Stimulated activated CD8-positive, alpha-beta memory T cell treated with anti-CD3 and anti-CD28 coated beads, Interleukin-2, amount 100 ng/mL, for 48 hours (primary cell): ENCODE measurements at regions not wholly inside any gene's neighbourhood (a gene's known extent, or its start where the extent isn't known, plus 50 kb on each side); places are given as distances from the start of the nearest gene placed in this dataset.
"Not testable (repeated sequence)": the region's sequence is repeated elsewhere in the genome, so short reads cannot be mapped to it uniquely, and the experiment has no call there.

Source experiments
- DNase-seq, 2 donors: peaks; one replicate each; pipeline ENCODE4 v3.0.0-alpha.2; 2020; ENCODE audit warnings: low read depth in 2 of 2

DNA sequence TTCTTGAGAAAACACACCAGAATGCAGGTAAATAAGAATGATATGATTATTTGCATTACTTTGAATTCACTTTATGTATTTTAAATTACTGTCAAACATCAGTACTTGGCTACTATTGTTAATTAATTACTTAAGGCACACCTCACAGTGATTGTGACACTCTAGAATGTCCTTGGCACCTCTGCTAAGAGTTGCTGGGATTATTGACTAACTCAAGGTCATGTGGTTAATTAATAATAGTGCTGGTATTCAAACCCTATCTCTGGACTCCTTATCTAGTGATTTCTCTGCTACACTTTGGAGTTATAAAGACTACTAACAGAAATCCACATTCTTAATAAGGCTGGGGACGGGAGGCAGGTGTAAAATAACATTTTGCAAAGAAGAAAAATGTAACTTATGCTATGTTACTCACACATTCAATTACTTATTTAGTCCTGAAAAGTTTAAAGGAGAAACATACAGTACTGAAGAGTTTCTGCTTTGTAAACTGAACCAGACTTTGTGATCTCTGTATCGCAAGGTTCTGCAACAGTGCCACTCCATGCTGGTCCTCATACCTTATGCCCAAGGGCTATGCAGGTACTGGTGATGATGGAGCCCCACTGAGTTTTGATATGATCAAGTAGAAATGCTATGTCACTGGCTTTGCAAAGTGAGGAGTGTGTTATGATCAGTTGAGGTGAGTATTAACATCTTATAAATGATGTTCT lies 242.7 kb downstream of the MID1IP1 start:
- no peak for DNase-seq

- no peak for DNase-seq
These were observed 245.9 kb downstream of the MID1IP1 start for GRCh38 chrX:39047174-39047573.

DNA sequence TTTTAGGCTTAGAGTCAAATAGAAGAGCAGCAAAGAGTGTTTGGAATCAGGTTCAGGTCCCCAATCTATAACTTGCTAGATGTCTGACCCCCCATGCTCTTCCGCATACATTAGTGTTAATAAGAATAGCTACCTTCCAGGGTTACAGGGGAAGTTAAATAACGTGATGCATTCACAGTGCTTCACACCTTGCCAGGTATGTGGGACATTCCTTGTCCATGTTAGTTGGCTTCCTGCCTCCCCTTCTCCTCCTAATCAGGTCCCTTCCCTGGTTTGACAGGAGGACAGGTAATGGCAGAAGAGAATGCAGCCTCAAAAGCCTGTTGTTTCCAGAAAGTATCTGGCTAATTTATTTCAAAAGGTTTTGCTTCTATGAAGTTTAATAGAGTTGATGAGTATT lies 248.7 kb downstream of the MID1IP1 start:
- DNase-seq = no peak

- no peak for DNase-seq
These were observed 249.2 kb downstream of the MID1IP1 start for GRCh38 chrX:39050427-39050826.

GRCh38 chrX:39052751-39053150 lies 251.5 kb downstream of the MID1IP1 start:
- no peak for DNase-seq

DNA sequence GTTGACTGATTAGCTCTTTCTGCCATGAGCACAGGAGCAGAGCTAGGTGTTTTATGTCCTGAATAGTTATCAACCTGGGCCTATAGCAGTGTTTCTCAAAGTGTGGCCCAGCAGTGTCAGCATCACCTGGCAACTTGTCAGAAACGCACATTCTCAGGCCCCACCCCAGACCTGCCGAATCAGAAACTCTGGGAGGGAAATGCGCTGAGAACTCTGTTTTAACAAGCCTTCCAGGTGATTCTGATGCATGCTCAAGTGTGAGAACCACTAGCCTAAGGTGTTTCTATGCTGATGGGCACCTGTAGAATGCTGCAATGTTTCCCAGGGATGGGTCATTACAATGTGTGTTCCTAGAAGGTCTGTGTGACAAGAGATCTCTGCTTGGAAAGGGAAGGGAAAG lies 257.5 kb downstream of the MID1IP1 start:
- DNase-seq = no peak

- no peak for DNase-seq
These were observed 258.6 kb downstream of the MID1IP1 start for GRCh38 chrX:39059866-39060265.

GRCh38 chrX:39063037-39063436 lies 261.8 kb downstream of the MID1IP1 start:
- no peak for DNase-seq

DNA sequence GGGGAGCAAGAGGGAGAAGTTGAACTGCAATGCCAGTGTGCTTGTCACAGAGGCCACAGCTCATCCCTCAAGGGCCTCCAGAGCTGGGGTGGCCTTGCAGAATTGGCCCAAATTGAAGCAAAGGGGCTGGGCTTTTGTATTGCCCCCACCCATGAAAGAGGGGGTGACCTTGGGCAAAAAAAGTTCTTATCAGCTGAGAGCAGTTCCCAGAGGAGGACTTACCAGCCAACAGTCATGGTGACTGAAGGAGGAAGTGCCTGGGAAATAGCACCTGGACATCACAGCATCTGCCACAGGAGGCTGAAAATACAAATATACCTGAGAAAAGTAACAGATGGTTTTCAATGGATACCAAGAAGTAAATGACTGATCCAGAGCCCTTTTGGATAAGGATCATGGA lies 262.4 kb downstream of the MID1IP1 start:
- no peak for DNase-seq

DNA sequence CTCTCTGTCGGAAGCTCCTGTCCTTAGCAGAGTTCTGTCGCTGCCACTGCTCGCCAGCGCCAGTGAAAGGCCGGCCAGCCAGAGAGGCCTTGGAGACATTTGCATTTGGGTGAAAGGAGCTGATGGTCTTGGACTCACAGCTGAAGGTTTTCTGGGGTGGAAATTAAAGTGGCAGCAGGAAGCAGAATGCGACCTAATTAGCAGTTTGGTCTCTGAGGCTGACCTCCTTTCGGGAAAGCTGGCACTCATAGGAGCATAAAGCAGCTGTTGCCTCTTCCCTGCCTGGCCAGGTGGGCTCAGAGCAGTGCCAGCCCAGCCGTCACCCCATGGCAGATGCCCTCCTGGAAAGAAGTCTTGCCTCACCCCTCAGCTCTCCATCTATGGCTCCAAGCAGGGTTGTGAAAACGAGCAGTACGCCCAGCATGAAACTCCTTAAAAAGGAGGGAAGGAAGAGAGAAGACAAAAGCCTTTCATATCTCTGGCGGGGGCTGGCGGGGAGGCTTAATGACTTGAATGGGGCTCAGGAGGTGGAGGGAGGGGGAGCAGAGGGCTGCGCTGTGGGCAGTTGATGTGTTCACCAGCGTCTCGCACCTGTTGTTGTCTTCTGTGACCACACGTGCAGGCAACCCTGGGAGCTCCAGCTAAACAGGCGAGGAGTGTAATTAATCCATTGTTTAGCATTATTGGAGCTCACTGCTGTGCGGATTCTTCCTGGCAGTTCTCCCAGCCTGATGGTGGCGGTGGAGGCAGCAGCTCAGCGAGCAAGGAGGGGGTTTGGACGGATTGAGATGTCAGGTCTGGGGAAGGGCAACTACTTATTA lies 264.0 kb downstream of the MID1IP1 start:
- DNase-seq = no peak

- no peak for DNase-seq
These were observed 266.6 kb downstream of the MID1IP1 start for GRCh38 chrX:39067866-39068265.

GRCh38 chrX:39068634-39069033 lies 267.4 kb downstream of the MID1IP1 start:
- not testable (repeated sequence) for DNase-seq

GRCh38 chrX:39070009-39070408 lies 268.8 kb downstream of the MID1IP1 start:
- no peak for DNase-seq

GRCh38 chrX:39073131-39073530 lies 271.9 kb downstream of the MID1IP1 start:
- DNase-seq = no peak

- no peak for DNase-seq
These were observed 295.3 kb downstream of the MID1IP1 start for GRCh38 chrX:39096599-39096998.

DNA sequence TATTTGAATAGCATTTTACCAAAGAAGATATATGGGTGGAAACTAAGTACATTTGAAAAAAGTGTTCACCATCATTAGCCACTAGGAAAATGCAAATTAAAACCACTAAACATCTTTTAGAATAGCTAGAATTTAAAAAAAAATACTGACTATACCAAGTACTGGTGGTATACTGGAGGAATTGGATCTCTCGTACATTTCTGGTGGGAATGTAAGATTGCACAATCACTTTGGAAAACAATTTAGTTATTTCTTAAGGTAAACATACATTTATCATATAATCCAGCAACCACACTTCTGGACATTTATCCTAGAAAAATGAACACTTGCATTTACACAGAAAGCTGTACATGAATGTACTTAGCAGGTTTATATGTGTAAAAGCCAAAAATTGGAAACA lies 303.5 kb downstream of the MID1IP1 start:
- DNase-seq = no peak

GRCh38 chrX:39112143-39112542 lies 310.9 kb downstream of the MID1IP1 start:
- no peak for DNase-seq

DNA sequence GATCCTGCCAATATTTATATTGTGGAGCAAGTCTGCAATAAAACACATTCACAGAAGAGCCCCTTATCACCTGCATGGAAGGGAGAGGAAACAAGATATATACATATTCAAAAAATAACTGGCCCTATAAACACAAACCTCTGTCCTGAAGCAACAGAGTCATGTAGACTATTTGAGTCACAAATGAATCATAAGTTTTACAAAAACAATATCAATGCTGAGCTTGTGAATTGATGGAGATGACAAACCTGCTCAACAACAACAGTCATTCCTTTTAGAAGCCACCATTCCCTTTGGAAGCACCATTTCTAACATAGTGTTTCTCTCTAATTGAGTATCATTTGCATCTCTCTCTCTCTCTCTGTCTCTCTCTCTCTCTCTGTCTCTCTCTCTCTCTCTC lies 313.9 kb downstream of the MID1IP1 start:
- no peak for DNase-seq

GRCh38 chrX:39117101-39117500 lies 315.8 kb downstream of the MID1IP1 start:
- no peak for DNase-seq

DNA sequence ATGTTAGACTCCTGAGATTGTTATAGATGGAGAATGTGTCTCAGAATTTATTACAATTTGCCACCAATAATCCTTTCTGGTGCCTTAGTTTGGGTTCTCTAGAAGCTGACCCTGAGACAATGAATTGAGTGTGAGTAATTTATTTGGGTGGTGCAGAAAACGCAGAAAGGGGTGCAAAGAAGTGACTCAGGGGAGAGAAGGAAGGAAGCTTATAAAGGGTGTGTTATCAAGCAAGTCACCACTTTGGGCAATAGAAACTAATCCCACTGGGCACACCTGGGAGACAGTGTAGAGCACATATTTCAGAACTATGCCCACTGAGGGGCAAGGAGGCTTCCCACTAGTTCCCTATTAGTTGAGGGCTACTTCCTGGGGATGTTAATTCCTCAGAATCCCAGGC lies 320.6 kb downstream of the MID1IP1 start:
- DNase-seq = no peak

DNA sequence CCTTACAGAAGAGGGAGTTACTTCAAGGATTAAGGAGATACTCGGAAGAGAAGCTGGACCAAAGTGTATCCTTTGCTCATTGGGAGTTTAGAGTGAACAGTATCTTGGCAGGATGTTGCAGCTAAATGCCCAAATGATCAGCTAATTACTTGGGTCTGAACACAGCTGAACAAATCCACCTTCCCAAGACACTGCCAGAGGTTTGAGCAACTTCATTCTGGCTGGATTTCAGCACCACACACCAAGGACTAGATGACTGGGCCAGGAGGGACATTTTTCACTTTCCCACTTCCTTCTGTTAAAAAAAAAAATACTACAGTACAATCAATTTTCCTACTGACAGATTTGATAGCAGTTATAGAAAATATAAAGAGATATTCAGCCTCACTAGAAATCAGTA lies 324.6 kb downstream of the MID1IP1 start:
- DNase-seq = no peak

DNA sequence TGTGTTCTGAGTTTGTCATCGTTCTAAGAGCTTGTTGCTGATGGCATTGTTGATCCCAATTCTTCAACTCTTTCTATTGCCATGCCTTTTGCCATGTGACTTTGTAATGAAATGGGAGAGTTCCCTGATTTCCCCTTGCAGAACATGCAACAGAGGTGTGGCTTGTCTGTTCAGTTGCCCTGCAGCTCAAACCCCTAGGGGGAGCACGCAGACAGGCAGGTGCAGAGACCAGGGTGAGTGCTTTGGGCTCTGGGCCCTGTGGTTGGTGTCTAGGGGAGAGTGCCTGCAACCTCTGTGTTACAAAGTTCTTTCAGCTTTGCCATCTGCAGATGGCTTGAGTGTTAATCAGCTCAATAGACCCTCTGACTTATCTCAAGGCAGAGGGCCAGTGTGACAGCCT lies 332.7 kb downstream of the MID1IP1 start:
- DNase-seq = no peak

DNA sequence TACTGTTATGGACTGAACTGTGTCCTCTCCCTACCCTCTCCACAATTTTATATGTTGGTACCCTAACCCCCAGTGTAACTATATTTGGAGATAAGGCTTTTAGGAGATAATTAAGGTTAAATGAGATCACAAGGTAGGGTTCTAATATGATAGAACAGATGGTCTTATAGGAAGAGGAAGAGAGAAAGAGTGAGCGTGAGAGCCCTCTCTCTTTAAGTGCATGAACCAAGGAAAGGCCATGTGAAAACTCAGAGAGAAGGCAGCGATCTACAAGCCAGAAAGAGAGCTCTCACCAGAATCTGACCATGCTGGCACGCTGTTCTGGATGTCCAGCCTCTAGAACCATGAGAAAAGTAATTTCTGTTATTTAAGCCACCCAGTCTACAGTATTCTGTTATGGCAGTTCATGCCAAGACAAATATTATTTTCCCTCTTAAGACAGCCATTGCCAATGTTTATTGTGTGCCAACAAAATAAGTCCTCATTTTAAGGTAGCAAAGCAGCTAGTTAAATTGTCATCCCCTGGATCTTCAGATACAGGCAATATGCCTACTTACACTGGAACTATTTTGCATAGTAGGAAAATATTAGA lies 336.2 kb downstream of the MID1IP1 start:
- DNase-seq = no peak
